AG04450 (cell line): ENCODE measurements at regions not wholly inside any gene's neighbourhood (a gene's known extent, or its start where the extent isn't known, plus 50 kb on each side); places are given as distances from the start of the nearest gene placed in this dataset.

ENCODE experiments used
- CTCF ChIA-PET: fragments of 300-600, 350-600 bp; formaldehyde crosslinking; extraction: SDS; loops from one replicate; lab custom pipeline; 2022; ENCODE audit warnings: antibody characterized with exemption, inconsistent platforms; lab: Charles Lee
- POLR2A ChIA-PET: fragments of 350-600 bp; formaldehyde crosslinking; extraction: SDS; loops from one replicate; lab custom pipeline; 2021; ENCODE audit warnings: antibody characterized with exemption, inconsistent platforms; lab: Yijun Ruan, JAX
- DNase-seq: peaks from one replicate; pipeline ENCODE4 v3.0.0-alpha.2; 2011; ENCODE audit warnings: low read depth, low spot score
- H3K27ac ChIP-seq: one replicate; pipeline ENCODE4 v1.5.1; 2012; ENCODE audit warnings: low read depth, low read length, control low read depth
- H3K27me3 ChIP-seq: one replicate; pipeline ENCODE4 v1.6.0; 2012; ENCODE audit warnings: low read length; ENCODE audit not compliant: control insufficient read depth, insufficient read depth
- H3K4me3 ChIP-seq: 2 replicates; pipeline ENCODE4 v1.5.1; 2011; ENCODE audit warnings: mild to moderate bottlenecking, low read depth, low read length, control low read depth
- H3K9me3 ChIP-seq: 2 replicates; pipeline ENCODE4 v1.5.1; 2012; ENCODE audit warnings: low read length; ENCODE audit not compliant: control insufficient read depth, insufficient read depth
- TF ChIP-seq, protein P1 (sequence below): IDR thresholded peaks from 2 replicates; pipeline ENCODE4 v1.5.1; 2011; ENCODE audit warnings: low read depth, low read length, control low read depth, inconsistent platforms

DNA sequence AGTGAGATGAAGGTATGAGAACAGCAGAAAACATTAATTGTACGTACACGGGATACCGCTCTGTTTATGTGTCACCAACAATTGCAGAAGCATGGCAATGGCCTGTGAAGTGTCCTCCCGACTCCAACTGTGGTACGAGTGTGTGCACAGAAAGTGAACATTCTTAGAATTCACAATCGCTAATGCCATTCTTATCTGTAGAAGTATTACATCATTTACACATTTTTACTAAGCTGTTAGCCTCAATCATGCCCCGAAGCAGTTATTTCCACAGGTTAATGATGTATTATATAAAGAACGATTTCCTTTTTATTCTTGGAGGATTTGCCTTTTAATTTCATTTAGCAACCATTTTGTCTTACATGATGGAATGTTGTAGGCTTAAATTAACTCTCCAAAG, 103.4 kb downstream of the EVX1 start:
- Histone ChIP-seq H3K4me3 (no peak overlapping the region), H3K27me3 (peaks cover 22% of the 10 kb centered on the region), H3K27ac (no peak overlapping the region), H3K9me3 (no peaks in the 10 kb centered on the region)
- no peak for DNase-seq
- ChIA-PET CTCF (no interaction called here), POLR2A (no interaction called here)
- TF ChIP-seq, protein P1, sequence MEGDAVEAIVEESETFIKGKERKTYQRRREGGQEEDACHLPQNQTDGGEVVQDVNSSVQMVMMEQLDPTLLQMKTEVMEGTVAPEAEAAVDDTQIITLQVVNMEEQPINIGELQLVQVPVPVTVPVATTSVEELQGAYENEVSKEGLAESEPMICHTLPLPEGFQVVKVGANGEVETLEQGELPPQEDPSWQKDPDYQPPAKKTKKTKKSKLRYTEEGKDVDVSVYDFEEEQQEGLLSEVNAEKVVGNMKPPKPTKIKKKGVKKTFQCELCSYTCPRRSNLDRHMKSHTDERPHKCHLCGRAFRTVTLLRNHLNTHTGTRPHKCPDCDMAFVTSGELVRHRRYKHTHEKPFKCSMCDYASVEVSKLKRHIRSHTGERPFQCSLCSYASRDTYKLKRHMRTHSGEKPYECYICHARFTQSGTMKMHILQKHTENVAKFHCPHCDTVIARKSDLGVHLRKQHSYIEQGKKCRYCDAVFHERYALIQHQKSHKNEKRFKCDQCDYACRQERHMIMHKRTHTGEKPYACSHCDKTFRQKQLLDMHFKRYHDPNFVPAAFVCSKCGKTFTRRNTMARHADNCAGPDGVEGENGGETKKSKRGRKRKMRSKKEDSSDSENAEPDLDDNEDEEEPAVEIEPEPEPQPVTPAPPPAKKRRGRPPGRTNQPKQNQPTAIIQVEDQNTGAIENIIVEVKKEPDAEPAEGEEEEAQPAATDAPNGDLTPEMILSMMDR = no peak

- Histone ChIP-seq H3K27me3 (peaks cover 22% of the 10 kb centered on the region), H3K9me3 (no peaks in the 10 kb centered on the region), H3K4me3 (no peak overlapping the region), H3K27ac (no peak overlapping the region)
- peak; percentile 34 for DNase-seq
- ChIA-PET POLR2A (no interaction called here), CTCF (no interaction called here)
- TF ChIP-seq, protein P1 = no peak
These were observed 104.1 kb downstream of the EVX1 start for GRCh38 chr7:27346531-27347275.

GRCh38 chr7:27347276-27347640, 104.7 kb downstream of the EVX1 start:
- Histone ChIP-seq H3K27me3 (peaks cover 22% of the 10 kb centered on the region), H3K4me3 (no peak overlapping the region), H3K9me3 (no peaks in the 10 kb centered on the region), H3K27ac (no peak overlapping the region)
- CTCF ChIA-PET = no interaction called here
- no peak for DNase-seq
- POLR2A ChIA-PET = no interaction called here
- TF ChIP-seq, protein P1 = no peak

GRCh38 chr7:27349621-27350020, 107.0 kb downstream of the EVX1 start:
- TF ChIP-seq, protein P1 = no peak
- CTCF ChIA-PET = no interaction called here
- POLR2A ChIA-PET = no interaction called here
- Histone ChIP-seq H3K27ac (no peak overlapping the region), H3K4me3 (no peak overlapping the region), H3K27me3 (peaks cover 20% of the 10 kb centered on the region), H3K9me3 (no peaks in the 10 kb centered on the region)
- no peak for DNase-seq

DNA sequence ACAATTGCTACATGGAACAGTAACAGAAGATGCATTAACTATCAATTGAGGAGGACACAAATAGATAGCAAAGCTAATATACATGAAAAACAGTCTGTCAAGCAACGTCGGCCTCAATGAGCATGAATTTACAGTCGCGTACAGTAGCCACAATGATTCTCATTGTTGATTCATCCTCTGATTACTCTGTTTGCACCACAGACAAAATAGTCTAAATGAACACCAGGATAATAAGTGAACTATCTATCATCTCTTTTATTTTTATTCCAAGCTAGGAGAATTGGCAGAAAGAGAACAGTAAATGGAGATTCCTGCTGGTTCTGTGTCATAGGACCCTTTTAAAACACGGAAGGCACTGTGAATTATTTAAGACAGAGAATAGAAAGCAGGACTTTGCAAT, 108.5 kb downstream of the EVX1 start:
- no peak for DNase-seq
- Histone ChIP-seq H3K27ac (no peak overlapping the region), H3K4me3 (no peak overlapping the region), H3K9me3 (no peaks in the 10 kb centered on the region), H3K27me3 (peaks cover 19% of the 10 kb centered on the region)
- ChIA-PET CTCF (no interaction called here), POLR2A (no interaction called here)
- TF ChIP-seq, protein P1 = no peak
